Epithelial cell of prostate (primary cell): ENCODE measurements at regions not wholly inside any gene's neighbourhood (a gene's known extent, or its start where the extent isn't known, plus 50 kb on each side); places are given as distances from the start of the nearest gene placed in this dataset.

ENCODE experiments used
- DNase-seq: peaks from one replicate; pipeline ENCODE4 v3.0.0-alpha.2; 2011; ENCODE audit warnings: low read depth, low spot score
- H3K27ac ChIP-seq: fragments of 450-650 bp; 2 replicates; pipeline ENCODE4 v1.5.1; 2017; ENCODE audit warnings: mild to moderate bottlenecking

GRCh38 chr11:71334191-71334590 is 81.8 kb upstream of the SHANK2 start:
- no peak for DNase-seq
- no peak overlapping the region for H3K27ac ChIP-seq

GRCh38 chr11:71333473-71333872 is 81.1 kb upstream of the SHANK2 start:
- no peak for DNase-seq
- no peak overlapping the region for H3K27ac ChIP-seq

GRCh38 chr11:71332447-71332846 is 80.1 kb upstream of the SHANK2 start:
- DNase-seq, result no peak
- H3K27ac ChIP-seq, result no peak overlapping the region

GRCh38 chr11:71332046-71332445 is 79.7 kb upstream of the SHANK2 start:
- DNase-seq, result no peak

GRCh38 chr11:71331631-71332030 is 79.3 kb upstream of the SHANK2 start:
- no peak overlapping the region for H3K27ac ChIP-seq
- DNase-seq, result no peak

More at GRCh38 chr11:71332046-71332445, 79.7 kb upstream of the SHANK2 start:
- no peak overlapping the region for H3K27ac ChIP-seq

GRCh38 chr11:71330996-71331395 is 78.6 kb upstream of the SHANK2 start:
- no peak for DNase-seq
- H3K27ac ChIP-seq, result no peak overlapping the region

- H3K27ac ChIP-seq, result no peak overlapping the region
- no peak for DNase-seq
Observed at GRCh38 chr11:71330349-71330748, 78.0 kb upstream of the SHANK2 start.

GRCh38 chr11:71329786-71330185 is 77.4 kb upstream of the SHANK2 start:
- H3K27ac ChIP-seq, result no peak overlapping the region
- no peak for DNase-seq

GRCh38 chr11:71329165-71329510 is 76.8 kb upstream of the SHANK2 start:
- no peak overlapping the region for H3K27ac ChIP-seq
- DNase-seq, result no peak

GRCh38 chr11:71327156-71328085 is 75.0 kb upstream of the SHANK2 start:
- DNase-seq, result no peak

GRCh38 chr11:71326328-71326940 is 74.1 kb upstream of the SHANK2 start:
- H3K27ac ChIP-seq, result no peak overlapping the region
- DNase-seq, result no peak

More at GRCh38 chr11:71327156-71328085, 75.0 kb upstream of the SHANK2 start:
- H3K27ac ChIP-seq, result no peak overlapping the region

- H3K27ac ChIP-seq, result no peak overlapping the region
- DNase-seq, result no peak
Observed at GRCh38 chr11:71325418-71326327, 73.3 kb upstream of the SHANK2 start.

- DNase-seq, result no peak
- no peak overlapping the region for H3K27ac ChIP-seq
Observed at GRCh38 chr11:71324788-71325417, 72.5 kb upstream of the SHANK2 start.

- no peak for DNase-seq
Observed at GRCh38 chr11:71323876-71324526, 71.6 kb upstream of the SHANK2 start.

GRCh38 chr11:71322861-71323582 is 70.6 kb upstream of the SHANK2 start:
- no peak overlapping the region for H3K27ac ChIP-seq
- DNase-seq, result no peak

More at GRCh38 chr11:71323876-71324526, 71.6 kb upstream of the SHANK2 start:
- H3K27ac ChIP-seq, result no peak overlapping the region

GRCh38 chr11:71322192-71322735 is 69.9 kb upstream of the SHANK2 start:
- no peak overlapping the region for H3K27ac ChIP-seq
- no peak for DNase-seq

- no peak for DNase-seq
- no peak overlapping the region for H3K27ac ChIP-seq
Observed at GRCh38 chr11:71321433-71322191, 69.2 kb upstream of the SHANK2 start.

- H3K27ac ChIP-seq, result no peak overlapping the region
- DNase-seq, result no peak
Observed at GRCh38 chr11:71316701-71317100, 64.3 kb upstream of the SHANK2 start.
